A549 (cell line): ENCODE measurements at regions not wholly inside any gene's neighbourhood (a gene's known extent, or its start where the extent isn't known, plus 50 kb on each side); places are given as distances from the start of the nearest gene placed in this dataset.

Experiments
- CBX2 ChIP-seq: fragments of 200-600 bp; sonication (generic); IDR thresholded peaks from 2 replicates; pipeline ENCODE4 v1.6.1; 2016; ENCODE audit warnings: low read depth, mild to moderate bottlenecking, borderline replicate concordance
- CHD2 ChIP-seq: fragments of 150-350 bp; IDR thresholded peaks from 2 replicates; pipeline ENCODE4 v1.6.1; 2014; ENCODE audit warnings: low read length; ENCODE audit not compliant: partially characterized antibody
- CTCF ChIP-seq: fragments of >200 bp; sonication (Bioruptor Twin); formaldehyde crosslinking; IDR thresholded peaks from 3 replicates; pipeline ENCODE4 v1.5.1; 2016
- EP300 ChIP-seq, 2 experiments: fragments of >200 bp; sonication (Bioruptor Twin); formaldehyde crosslinking; IDR thresholded peaks; 2 replicates in 1 of 2; 3 replicates in 1 of 2; pipeline ENCODE4 v1.6.1; 2016 to 2017
- JUN ChIP-seq, 2 experiments: fragments of >200 bp; sonication (Bioruptor Twin); formaldehyde crosslinking; IDR thresholded peaks; 2 replicates in 1 of 2; 3 replicates in 1 of 2; pipeline ENCODE4 v1.6.1; 2016 to 2017
- MYC ChIP-seq: IDR thresholded peaks from 2 replicates; pipeline ENCODE4 v1.6.1; 2012; ENCODE audit warnings: mild to moderate bottlenecking, inconsistent platforms, low read length, improper control_type of control experiment, borderline replicate concordance
- PBX3 ChIP-seq: IDR thresholded peaks from 2 replicates; pipeline ENCODE4 v1.6.1; 2012
- POLR2AphosphoS2 ChIP-seq: conservative IDR thresholded peaks from 2 replicates; pipeline ENCODE4 v1.6.1; 2012; ENCODE audit warnings: low read length, improper control_type of control experiment, inconsistent platforms
- RAD21 ChIP-seq, 2 experiments: fragments of >200 bp in 1 of 2; sonication (Bioruptor Twin) in 1 of 2; formaldehyde crosslinking in 1 of 2; IDR thresholded peaks in 1 of 2; conservative IDR thresholded peaks in 1 of 2; 2 replicates in 1 of 2; 3 replicates in 1 of 2; pipeline ENCODE4 v1.6.1; 2012 to 2018; ENCODE audit warnings: inconsistent platforms in 1 of 2
- REST ChIP-seq: fragments of 200-600 bp; sonication (generic); IDR thresholded peaks from 2 replicates; pipeline ENCODE4 v1.6.1; 2016; ENCODE audit warnings: antibody characterized with exemption, mild to moderate bottlenecking, moderate library complexity
- TF ChIP-seq, protein P1 (sequence below): fragments of 450-650 bp; IDR thresholded peaks from 2 replicates; pipeline ENCODE4 v1.6.1; 2014; ENCODE audit warnings: antibody characterized with exemption

GRCh38 chr16:64417711-64418227, 704.1 kb downstream of the CDH11 start:
- no peak for TF ChIP-seq CTCF
- no peak for TF ChIP-seq RAD21 (conservative IDR thresholded peaks at IDR 0.05 in 1 of 2, IDR thresholded peaks at IDR 0.05 in 1 of 2)
- TF ChIP-seq JUN (IDR thresholded peaks at IDR 0.05) = no peak
- TF ChIP-seq REST = no peak
- TF ChIP-seq EP300 (IDR thresholded peaks at IDR 0.05) = no peak
- no peak for TF ChIP-seq CHD2
- no peak for TF ChIP-seq POLR2AphosphoS2
- TF ChIP-seq PBX3 = no peak
- TF ChIP-seq MYC = no peak
- no peak for TF ChIP-seq CBX2
- TF ChIP-seq, protein P1, sequence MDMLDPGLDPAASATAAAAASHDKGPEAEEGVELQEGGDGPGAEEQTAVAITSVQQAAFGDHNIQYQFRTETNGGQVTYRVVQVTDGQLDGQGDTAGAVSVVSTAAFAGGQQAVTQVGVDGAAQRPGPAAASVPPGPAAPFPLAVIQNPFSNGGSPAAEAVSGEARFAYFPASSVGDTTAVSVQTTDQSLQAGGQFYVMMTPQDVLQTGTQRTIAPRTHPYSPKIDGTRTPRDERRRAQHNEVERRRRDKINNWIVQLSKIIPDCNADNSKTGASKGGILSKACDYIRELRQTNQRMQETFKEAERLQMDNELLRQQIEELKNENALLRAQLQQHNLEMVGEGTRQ = no peak
